LHCN-M2 (cell line): ENCODE measurements at regions not wholly inside any gene's neighbourhood (a gene's known extent, or its start where the extent isn't known, plus 50 kb on each side); places are given as distances from the start of the nearest gene placed in this dataset.

Experiments used
- DNase-seq: peaks from one replicate; pipeline ENCODE4 v3.0.0-alpha.2; 2012; ENCODE audit warnings: low read depth

GRCh38 chr6:105588123-105588710 is 185.3 kb upstream of the PREP start:
- DNase-seq = no peak

DNA sequence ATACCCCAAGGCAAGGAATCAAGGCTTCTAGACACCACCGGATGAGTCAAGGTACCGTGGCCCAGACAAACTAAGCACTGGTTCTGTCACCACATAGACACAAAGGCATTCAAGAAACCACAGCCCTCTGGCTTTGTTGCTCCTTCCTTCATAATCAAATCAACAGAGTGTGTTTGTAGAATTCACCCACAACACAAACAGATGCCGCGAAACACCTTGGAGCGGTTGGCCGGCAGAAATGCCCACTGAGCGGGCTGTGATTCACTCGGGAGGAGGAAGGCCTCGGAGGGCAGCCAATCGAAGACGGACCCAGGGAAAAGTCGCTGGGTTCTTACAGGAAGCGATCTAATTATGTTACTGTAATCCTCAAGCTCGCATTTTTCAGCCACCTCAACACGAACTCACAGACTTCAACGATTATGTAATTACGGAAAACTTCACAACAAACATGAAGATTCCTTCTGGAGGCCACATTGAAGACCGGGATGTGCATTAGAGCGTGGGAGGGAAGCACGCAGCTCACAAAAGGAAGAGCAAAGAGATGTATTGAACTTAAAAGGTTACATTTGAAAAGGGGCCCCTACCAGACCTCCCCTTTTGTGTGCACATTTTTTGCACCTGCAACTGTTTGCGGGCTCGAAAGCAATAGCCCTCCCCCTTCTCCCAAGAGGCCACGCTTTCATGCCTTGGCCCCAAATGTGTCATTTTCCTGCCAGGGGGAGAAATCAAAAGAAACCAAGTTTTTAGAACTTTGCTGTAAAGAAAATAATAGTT is 184.7 kb upstream of the PREP start:
- DNase-seq = peak; percentile 79

DNA sequence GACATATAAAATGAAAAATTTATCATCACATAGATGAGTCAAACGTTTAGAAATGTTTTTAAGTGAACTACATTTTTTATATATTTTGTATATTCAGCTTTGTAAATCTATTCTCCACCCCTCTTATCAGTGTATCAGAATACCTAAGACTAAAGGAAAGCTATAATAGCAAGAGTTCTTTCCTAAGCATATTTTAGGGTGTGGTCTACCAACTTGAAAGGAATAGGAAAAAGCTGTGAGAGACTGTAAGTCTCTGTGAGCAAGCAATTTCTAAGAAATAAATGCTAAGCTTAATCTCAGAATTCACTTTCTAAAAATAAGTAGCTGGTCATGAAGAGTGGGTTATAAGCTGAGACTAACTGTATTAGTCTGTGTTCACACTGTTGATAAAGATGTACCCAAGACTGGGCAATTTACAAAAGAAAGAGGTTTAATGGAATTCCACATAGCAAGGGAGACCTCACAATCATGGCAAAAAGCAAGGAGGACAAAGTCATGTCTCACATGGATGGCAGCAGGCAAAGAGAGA is 175.4 kb upstream of the PREP start:
- no peak for DNase-seq

DNA sequence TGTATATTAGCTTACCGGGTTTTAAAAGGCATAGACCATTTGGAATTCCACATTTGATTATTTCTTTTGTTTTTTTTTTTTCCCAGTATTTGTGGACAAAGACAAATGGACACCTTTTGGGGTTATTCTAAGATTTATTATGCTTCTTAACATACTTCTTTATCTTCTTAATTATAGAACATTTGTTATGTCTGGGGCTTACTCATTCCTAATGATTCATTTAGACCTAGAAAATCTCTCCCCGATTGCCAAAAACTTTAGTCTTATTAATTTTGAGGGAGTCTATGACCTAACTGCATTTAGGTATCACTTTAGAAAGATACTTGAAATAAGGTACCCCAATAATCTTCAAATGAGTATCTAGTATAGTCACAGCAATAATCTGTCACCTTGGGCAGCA is 170.7 kb upstream of the PREP start:
- no peak for DNase-seq

DNA sequence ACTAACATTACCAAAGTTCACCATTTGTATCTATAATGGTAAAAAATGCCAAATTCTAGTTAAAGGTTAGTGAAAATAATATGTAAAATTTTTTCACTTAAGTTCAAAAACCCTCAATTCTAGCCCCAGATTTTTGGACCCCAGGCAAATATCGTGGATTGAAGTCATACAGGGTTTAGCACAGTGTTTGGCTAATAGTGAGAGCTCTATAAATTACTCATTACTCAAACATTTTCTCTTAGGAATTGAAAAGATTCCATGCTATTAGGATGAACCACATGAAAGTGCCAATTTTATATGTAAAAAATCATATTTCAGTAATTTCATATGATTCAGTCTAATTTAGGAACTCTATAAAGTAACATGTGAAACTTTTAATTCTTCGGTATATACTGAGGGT is 170.3 kb upstream of the PREP start:
- peak; percentile 25 for DNase-seq

DNA sequence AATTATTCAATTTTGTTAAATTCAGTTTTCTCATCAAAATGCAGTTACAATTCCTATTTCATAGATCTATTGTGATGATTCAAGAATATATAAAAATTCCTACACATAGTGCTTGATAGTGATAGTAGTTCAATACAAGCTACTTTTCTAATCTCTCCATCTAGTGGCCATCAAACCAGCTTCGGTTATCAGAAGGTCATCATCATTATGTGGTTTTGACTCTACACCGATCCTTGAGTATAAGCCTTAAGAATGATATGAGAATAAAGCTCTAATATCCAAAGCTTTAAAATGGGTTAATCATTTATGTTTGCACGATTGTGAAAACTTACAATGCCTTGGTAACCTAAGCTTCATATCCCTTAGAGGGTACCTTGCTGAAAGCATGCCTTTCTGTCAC is 167.5 kb upstream of the PREP start:
- no peak for DNase-seq

DNA sequence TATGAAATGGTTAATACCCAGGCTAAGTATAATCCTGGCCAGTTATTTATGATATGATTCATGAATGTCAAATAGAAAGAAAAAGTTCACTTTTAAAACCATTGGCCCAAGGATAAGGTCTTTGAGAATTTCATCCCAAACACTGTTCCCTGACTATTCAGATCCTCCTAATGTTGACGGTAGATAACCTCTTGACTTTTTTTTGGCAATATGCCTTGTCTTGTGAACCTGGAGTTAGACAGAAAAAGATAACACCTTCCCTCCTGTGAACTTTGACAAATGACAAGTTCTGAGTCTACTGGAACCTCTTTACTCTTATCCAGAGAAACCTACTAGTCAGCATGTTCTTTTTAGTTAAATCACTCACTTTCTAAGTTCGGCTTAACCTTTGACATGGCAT is 166.8 kb upstream of the PREP start:
- no peak for DNase-seq

DNA sequence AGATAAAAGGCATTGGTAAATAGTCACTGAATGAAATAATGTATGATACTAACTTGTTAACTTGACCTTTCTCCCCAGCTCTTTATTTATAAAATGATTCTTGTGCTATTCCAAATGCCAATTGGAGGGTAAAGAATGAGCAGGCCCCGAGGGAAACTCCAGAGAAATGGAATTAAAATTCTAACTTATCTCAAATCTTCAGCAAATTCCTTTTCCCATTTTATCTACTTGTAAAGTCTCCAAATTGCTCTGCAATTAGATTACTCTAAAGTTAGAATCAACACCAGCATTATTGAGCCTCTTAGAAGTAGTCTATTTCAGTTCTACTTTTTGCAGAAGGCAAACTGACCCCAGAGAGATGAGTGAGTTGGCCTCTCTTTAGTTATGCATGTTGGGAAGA is 165.9 kb upstream of the PREP start:
- no peak for DNase-seq

DNA sequence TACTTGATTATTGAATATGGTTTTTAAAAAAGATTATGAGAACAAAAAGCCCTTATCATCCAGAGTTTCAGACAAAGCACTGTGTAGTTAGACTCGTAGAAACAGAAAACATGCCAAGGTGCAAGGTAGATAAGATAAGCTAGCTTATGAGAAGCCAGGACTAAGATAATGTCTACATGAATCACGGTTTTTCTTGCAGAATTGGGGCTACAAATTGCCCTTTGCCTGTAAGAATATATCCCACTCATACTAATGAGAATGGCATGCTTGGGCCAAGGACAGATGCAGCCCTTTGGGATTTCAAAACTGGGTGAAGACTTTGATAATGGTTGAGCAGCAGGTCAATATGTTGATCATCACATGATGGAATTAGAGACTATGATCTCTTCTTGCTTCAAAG is 165.3 kb upstream of the PREP start:
- no peak for DNase-seq

GRCh38 chr6:105567140-105567539 is 164.3 kb upstream of the PREP start:
- no peak for DNase-seq

- no peak for DNase-seq
These were observed 163.6 kb upstream of the PREP start for GRCh38 chr6:105566503-105566902.

GRCh38 chr6:105564121-105564902 is 161.4 kb upstream of the PREP start:
- no peak for DNase-seq

DNA sequence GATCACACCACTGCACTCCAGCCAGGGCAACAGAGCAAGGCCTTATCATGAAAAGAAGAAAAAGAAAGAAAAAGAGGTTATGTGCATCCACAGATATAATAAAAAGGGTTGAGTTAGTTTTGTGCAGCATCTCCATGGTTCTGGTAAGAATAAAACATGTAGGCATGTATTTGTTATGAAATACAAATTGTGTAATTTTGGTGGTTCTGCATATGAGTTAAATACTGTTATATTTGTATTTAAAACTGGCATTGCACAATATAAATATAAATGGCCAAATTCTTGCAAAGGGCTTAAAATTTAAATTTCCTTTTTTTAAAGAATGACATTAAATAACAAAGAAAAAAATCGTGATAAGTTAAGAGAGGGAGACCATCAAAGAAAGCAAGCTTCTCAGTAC is 159.1 kb upstream of the PREP start:
- DNase-seq = no peak

- DNase-seq = no peak
These were observed 158.6 kb upstream of the PREP start for GRCh38 chr6:105561486-105561885.

DNA sequence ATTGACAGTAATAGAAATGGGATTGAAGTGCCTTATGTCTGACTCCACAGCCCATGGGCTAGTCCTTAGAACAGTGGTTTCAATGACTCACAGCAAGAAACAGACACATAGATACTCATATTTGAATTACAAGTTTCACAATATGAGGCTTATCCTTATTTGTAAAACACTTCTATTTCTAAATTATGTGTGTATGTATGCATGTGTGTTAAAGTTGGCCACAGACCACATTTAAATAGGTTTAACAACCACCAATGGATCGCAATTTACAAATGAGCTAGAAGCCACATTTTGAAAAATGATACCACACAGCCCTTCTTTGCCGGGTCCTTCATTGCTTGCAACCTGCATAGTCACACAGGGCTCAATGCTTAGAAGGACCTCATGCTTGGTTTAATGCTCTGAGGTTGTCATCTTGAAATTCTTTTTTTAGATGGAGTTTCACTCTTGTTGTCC is 157.8 kb upstream of the PREP start:
- peak; percentile 75 for DNase-seq

DNA sequence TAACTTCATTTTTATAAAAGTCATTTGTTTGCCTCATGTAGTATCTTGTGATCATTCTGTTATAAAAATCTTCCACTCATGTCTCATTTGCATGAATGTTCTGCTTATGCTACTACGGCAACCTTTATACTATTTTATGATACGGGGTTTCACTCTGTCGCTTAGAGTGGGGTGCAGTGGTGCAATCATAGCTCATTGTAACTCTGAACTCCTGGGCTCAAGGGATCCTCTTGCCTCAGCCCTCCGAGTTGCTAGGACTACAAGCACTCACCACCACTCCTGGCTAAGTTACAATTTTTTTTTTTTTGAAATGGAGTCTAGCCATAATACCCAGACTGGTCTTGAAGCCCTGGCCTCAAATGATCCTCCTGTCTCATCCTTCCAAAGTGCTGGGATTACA is 154.4 kb upstream of the PREP start:
- no peak for DNase-seq

GRCh38 chr6:105553171-105553570 is 150.3 kb upstream of the PREP start:
- no peak for DNase-seq

DNA sequence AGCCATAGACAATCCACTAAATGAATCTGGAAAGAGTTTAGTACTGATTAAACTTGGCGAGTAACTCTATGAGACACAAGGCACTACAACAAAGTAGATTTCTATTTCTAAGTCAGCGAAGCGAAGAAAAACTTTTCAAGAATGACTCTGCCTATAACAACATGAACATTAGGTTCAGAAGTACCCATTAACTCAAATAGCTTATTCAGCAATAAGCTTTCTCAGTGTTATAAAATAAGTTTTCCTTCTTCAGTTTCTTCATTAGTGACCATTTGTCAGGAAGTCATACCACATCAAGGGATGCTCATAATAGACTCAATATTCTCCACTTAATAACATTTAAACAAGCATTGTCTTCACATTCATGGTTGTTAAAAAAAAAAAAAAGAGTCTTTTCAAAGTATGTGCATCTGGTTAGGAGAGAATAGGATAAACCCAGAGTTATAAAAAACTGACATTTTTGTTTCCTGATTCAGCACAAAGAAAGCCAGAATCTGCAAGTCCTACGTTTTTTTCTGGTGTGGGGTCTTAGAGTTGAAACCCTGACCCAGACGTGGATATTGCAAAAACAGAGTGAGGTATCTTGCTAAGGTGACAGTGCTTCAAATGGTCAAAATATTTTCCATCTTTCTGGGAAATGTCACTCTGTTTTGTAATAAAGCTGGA is 148.2 kb upstream of the PREP start:
- no peak for DNase-seq

- no peak for DNase-seq
These were observed 143.9 kb upstream of the PREP start for GRCh38 chr6:105546754-105547153.

DNA sequence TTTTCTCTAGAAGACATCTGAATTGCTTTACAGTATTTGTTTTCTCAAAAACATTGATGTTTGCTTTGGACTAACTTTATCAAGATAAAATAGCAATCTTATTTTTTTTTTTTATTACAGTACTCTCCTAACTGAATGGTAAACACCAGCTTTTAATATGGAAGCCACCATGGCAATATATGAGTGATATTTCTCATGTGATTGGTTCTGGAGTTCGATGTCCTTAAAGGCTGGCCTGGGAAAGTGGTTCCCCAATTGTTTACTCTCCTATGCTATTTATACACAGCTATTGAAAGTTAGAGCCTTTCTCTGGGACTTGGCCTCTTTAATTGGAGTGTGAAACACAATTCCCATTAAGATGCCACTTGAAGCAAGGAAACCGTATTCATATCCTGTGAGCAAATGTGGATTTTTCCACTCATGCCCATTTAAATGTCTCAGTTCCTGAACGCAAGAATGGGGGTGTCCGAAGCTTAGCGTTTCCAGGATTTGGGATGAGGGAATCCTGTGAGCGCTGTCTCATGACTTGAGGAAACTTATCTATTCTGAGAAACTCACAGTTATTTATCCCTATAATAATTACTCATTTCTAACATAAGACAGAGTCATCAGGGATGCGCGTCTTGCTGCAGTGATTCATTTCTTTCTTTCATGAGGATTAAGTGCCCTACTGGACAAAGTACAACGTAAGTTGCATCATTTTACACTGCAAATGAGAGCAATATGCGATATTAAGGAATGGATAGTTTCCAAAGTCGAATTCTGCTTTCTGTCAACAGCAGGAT is 143.3 kb upstream of the PREP start:
- DNase-seq = peak; percentile 77
